ENCODE measurements at regions not wholly inside any gene's neighbourhood (a gene's known extent, or its start where the extent isn't known, plus 50 kb on each side); places are given as distances from the start of the nearest gene placed in this dataset.

DNA sequence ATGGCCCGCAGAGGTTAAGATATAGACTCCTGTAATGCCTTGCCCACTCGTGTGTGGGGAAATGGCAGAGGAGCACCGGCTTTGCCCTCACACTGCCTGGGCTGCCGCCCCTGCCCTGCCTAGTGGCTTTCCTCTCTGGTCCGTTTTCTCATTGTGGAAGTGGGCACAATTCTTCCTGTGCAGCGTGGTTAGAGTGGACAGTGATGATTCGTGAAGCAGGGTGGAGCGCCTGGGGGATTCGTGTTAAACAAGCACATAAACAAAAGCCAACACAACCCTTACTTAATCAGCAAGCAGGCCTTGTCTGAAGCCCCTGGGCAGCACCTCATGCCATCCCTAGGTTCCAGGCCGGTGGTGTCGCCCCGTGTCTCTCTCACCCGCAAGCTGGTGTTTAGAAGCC, 269.7 kb downstream of the SEC14L1 start:
- intact Hi-C loops (cut with micrococcal nuclease; ENCODE audit: unreplicated experiment), result no loop called here
- Histone ChIP-seq H3K79me2 (ENCODE audit: insufficient read depth, low read length) (peaks cover 56% of the 10 kb centered on the region), H3K9me3 (ENCODE audit: low read length) (no peaks in the 10 kb centered on the region), H3K4me1 (ENCODE audit: insufficient read depth, low read length) (peaks cover 18% of the 10 kb centered on the region; the same call in 1 of the 2 replicates), H3K27ac (ENCODE audit: extremely low read length, insufficient read depth, low read length) (no peak overlapping the region), H3K27me3 (ENCODE audit: control insufficient read depth in 1 of 2, insufficient read depth in 2 of 2, low read length in 2 of 2) (no peaks in the 10 kb centered on the region), H3K4me3 (replicated peaks in 1 of 3; ENCODE audit: insufficient read depth in 1 of 3, low read depth in 2 of 3, low read length in 3 of 3) (no peak overlapping the region), H3K36me3 (replicated peaks in 1 of 2; ENCODE audit: control insufficient read depth in 1 of 2, insufficient read depth in 2 of 2, low read length in 2 of 2) (peaks cover 28 to 72% of the 10 kb centered on the region in 2 experiments), H4K20me1 (ENCODE audit: insufficient read depth, low read length) (peaks cover 43% of the 10 kb centered on the region), H2AFZ (ENCODE audit: low read length) (no peak overlapping the region), H3K9ac (ENCODE audit: insufficient read depth, low read depth, low read length) (no peak overlapping the region), H3K4me2 (ENCODE audit: low read depth, low read length) (no peak overlapping the region)
- ChIA-PET POLR2A (interaction anchor here (0.6 to 3.3 kb wide), 4 partner anchors 17 to 548 kb away, joined by 3 to 16 read pairs (median 4); partner anchors contain the start of gene TNRC6C), CTCF (ENCODE audit: low intra/inter-chr PET ratio, low total read pairs) (no interaction called here)
- WGBS (ENCODE audit: low lambda C conversion rate), result 96% methylated on average over 13 of the region's 13 CpGs
- FAIRE-seq (no peak), ATAC-seq (no peak), DNase-seq (ENCODE audit: low spot score) (no peak)
- in situ Hi-C loops (cut with HindIII; ENCODE audit: extremely low pct_ligation_motif_present, low pct_unique_long_range_greater_than_20kb), result no loop called here
- TF ChIP-seq, protein P1, sequence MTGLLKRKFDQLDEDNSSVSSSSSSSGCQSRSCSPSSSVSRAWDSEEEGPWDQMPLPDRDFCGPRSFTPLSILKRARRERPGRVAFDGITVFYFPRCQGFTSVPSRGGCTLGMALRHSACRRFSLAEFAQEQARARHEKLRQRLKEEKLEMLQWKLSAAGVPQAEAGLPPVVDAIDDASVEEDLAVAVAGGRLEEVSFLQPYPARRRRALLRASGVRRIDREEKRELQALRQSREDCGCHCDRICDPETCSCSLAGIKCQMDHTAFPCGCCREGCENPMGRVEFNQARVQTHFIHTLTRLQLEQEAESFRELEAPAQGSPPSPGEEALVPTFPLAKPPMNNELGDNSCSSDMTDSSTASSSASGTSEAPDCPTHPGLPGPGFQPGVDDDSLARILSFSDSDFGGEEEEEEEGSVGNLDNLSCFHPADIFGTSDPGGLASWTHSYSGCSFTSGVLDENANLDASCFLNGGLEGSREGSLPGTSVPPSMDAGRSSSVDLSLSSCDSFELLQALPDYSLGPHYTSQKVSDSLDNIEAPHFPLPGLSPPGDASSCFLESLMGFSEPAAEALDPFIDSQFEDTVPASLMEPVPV (CRISPR knock-in tag; IDR thresholded peaks at IDR 0.05), result no peak
- TF ChIP-seq KMT2B (CRISPR knock-in tag; IDR thresholded peaks at IDR 0.05), result no peak
- TF ChIP-seq, protein P2, sequence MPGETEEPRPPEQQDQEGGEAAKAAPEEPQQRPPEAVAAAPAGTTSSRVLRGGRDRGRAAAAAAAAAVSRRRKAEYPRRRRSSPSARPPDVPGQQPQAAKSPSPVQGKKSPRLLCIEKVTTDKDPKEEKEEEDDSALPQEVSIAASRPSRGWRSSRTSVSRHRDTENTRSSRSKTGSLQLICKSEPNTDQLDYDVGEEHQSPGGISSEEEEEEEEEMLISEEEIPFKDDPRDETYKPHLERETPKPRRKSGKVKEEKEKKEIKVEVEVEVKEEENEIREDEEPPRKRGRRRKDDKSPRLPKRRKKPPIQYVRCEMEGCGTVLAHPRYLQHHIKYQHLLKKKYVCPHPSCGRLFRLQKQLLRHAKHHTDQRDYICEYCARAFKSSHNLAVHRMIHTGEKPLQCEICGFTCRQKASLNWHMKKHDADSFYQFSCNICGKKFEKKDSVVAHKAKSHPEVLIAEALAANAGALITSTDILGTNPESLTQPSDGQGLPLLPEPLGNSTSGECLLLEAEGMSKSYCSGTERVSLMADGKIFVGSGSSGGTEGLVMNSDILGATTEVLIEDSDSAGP (CRISPR knock-in tag; IDR thresholded peaks at IDR 0.05; ENCODE audit: borderline replicate concordance), result 0 out of 2 replicates have a peak, but pooled peaks have one; percentile 23
- no peak for TF ChIP-seq MED1 (CRISPR knock-in tag; IDR thresholded peaks at IDR 0.05)
- TSS peak; percentile 24 for BruUV-seq (replicated peaks)

Data from HepG2 (cell line).